Thyroid gland (tissue), 4 donors: ENCODE measurements at regions not wholly inside any gene's neighbourhood (a gene's known extent, or its start where the extent isn't known, plus 50 kb on each side); places are given as distances from the start of the nearest gene placed in this dataset.

Experiments used
- CTCF ChIP-seq, 6 experiments: fragments of 200-600 bp in 3 of 6; fragments of 450-650 bp in 3 of 6; sonication (generic) in 3 of 6; IDR thresholded peaks; one replicate each; pipeline ENCODE4 v1.5.1; 2016 to 2019; ENCODE audit warnings: antibody characterized with exemption in 6 of 6, mild to moderate bottlenecking in 2 of 6, inconsistent platforms in 1 of 6, moderate library complexity in 1 of 6
- POLR2A ChIP-seq, 2 donors: fragments of 450-650 bp; IDR thresholded peaks; one replicate each; pipeline ENCODE4 v1.6.1; 2017; ENCODE audit warnings: antibody characterized with exemption in 2 of 2, mild to moderate bottlenecking in 2 of 2, moderate library complexity in 1 of 2

GRCh38 chr5:74428275-74428674 is 212.3 kb downstream of the ENC1 start:
- no peak for TF ChIP-seq CTCF (IDR thresholded peaks at IDR 0.05)
- TF ChIP-seq POLR2A (IDR thresholded peaks at IDR 0.05): no peak
